CD4-positive, alpha-beta T cell treated with Interleukin-2 at 100 ng/mL for 4 hours (primary cell): ENCODE measurements at regions not wholly inside any gene's neighbourhood (a gene's known extent, or its start where the extent isn't known, plus 50 kb on each side); places are given as distances from the start of the nearest gene placed in this dataset.

Source experiments
- DNase-seq: peaks from one replicate; pipeline ENCODE4 v3.0.0-alpha.2; 2020; ENCODE audit warnings: low spot score

GRCh38 chr5:146940295-146940694, 61.7 kb upstream of the PPP2R2B start:
- no peak for DNase-seq

GRCh38 chr5:146944019-146944418, 65.5 kb upstream of the PPP2R2B start:
- DNase-seq: no peak

- no peak for DNase-seq
These were observed 66.4 kb upstream of the PPP2R2B start for GRCh38 chr5:146944764-146945616.

GRCh38 chr5:146945617-146946084, 67.1 kb upstream of the PPP2R2B start:
- no peak for DNase-seq

- DNase-seq: peak; percentile 17
These were observed 68.8 kb upstream of the PPP2R2B start for GRCh38 chr5:146947181-146947941.

- DNase-seq: no peak
These were observed 70.1 kb upstream of the PPP2R2B start for GRCh38 chr5:146948666-146949065.

- no peak for DNase-seq
These were observed 73.6 kb upstream of the PPP2R2B start for GRCh38 chr5:146952168-146952567.

- DNase-seq: no peak
These were observed 77.7 kb upstream of the PPP2R2B start for GRCh38 chr5:146956217-146956616.

- DNase-seq: no peak
These were observed 80.8 kb upstream of the PPP2R2B start for GRCh38 chr5:146959360-146959759.

GRCh38 chr5:146962801-146963355, 84.3 kb upstream of the PPP2R2B start:
- DNase-seq: no peak

- DNase-seq: peak; percentile 79
These were observed 87.5 kb upstream of the PPP2R2B start for GRCh38 chr5:146965761-146966659.

- no peak for DNase-seq
These were observed 89.1 kb upstream of the PPP2R2B start for GRCh38 chr5:146967646-146968045.

GRCh38 chr5:146971401-146971800, 92.8 kb upstream of the PPP2R2B start:
- no peak for DNase-seq

- no peak for DNase-seq
These were observed 107.9 kb upstream of the PPP2R2B start for GRCh38 chr5:146986469-146986868.

GRCh38 chr5:146993876-146994530, 115.4 kb upstream of the PPP2R2B start:
- no peak for DNase-seq

- no peak for DNase-seq
These were observed 117.3 kb upstream of the PPP2R2B start for GRCh38 chr5:146995878-146996277.

GRCh38 chr5:147015405-147015804, 136.8 kb upstream of the PPP2R2B start:
- DNase-seq: no peak

- no peak for DNase-seq
These were observed 138.6 kb upstream of the PPP2R2B start for GRCh38 chr5:147017191-147017590.

GRCh38 chr5:147017621-147018020, 139.1 kb upstream of the PPP2R2B start:
- no peak for DNase-seq

GRCh38 chr5:147018812-147019211, 140.3 kb upstream of the PPP2R2B start:
- DNase-seq: no peak

- DNase-seq: no peak
These were observed 158.2 kb upstream of the PPP2R2B start for GRCh38 chr5:147036691-147037245.
